GM13976 (cell line): ENCODE measurements at regions not wholly inside any gene's neighbourhood (a gene's known extent, or its start where the extent isn't known, plus 50 kb on each side); places are given as distances from the start of the nearest gene placed in this dataset.
A peak's percentile ranks its signal among the peaks of the same experiment; 100 is the strongest.

Experiments used
- DNase-seq: peaks from one replicate; pipeline ENCODE4 v3.0.0; 2012; ENCODE audit warnings: low spot score
- in situ Hi-C: fragments of 300-500 bp; cut with MboI; formaldehyde crosslinking; loops from one replicate; pipeline ENCODE4 v1.12.0; 2022; ENCODE audit warnings: low sequenced_read_pairs, mixed read lengths, inconsistent platforms; ENCODE audit not compliant: unreplicated experiment
- TF ChIP-seq, protein P1 (sequence below): IDR thresholded peaks from 2 replicates; pipeline ENCODE4 v1.5.1; 2012; ENCODE audit warnings: borderline replicate concordance, mild to moderate bottlenecking; ENCODE audit not compliant: insufficient read depth; ENCODE audit errors: extremely low read depth, missing control alignments, control extremely low read depth

DNA sequence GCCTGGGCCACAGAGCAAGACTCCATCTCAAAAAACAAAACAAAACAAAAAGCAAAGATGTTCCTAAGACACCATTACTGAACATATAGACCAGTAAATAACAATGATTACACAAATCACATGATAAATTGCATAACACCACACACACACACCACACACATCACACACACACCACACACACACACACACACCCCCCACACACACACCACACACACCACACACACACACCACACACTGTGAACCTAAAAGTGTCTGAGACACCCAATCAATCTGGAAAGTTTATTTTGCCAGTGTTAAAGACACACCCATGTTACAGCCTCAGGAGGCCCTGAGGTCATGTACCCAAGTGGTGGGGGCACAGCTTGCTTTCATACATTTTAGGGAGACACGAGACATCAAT, 62.6 kb upstream of the ASAP2 start:
- TF ChIP-seq, protein P1, sequence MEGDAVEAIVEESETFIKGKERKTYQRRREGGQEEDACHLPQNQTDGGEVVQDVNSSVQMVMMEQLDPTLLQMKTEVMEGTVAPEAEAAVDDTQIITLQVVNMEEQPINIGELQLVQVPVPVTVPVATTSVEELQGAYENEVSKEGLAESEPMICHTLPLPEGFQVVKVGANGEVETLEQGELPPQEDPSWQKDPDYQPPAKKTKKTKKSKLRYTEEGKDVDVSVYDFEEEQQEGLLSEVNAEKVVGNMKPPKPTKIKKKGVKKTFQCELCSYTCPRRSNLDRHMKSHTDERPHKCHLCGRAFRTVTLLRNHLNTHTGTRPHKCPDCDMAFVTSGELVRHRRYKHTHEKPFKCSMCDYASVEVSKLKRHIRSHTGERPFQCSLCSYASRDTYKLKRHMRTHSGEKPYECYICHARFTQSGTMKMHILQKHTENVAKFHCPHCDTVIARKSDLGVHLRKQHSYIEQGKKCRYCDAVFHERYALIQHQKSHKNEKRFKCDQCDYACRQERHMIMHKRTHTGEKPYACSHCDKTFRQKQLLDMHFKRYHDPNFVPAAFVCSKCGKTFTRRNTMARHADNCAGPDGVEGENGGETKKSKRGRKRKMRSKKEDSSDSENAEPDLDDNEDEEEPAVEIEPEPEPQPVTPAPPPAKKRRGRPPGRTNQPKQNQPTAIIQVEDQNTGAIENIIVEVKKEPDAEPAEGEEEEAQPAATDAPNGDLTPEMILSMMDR = no peak
- in situ Hi-C loops = no loop called here
- no peak for DNase-seq

DNA sequence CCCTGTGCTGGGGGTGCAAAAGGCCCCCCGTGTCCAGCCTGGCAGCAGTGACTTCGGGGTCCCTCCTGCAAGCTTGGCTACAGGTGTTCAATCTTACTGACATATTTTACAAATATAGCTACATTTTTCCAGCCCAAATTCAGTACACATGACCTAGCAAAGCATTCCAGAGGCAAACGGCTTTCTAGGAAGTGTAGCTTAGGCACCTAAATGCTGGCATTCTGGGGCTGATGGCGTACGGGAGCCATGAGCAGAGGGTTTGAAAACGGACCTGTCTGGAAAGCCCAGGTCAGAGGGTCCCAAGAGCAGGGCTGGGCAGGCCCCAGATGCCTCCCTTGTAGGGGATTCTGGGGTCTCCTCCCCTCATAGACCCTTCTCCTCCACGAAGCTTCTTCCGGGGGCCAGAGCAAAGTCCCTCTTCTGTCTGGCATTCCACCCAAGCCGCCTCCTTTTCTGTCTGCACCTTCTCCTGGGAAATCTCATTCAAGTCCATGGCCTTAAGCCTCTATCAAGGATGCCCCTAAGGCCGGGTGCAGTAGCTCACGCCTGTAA, 63.3 kb upstream of the ASAP2 start:
- in situ Hi-C loops = no loop called here
- no peak for DNase-seq
- TF ChIP-seq, protein P1 = no peak

DNA sequence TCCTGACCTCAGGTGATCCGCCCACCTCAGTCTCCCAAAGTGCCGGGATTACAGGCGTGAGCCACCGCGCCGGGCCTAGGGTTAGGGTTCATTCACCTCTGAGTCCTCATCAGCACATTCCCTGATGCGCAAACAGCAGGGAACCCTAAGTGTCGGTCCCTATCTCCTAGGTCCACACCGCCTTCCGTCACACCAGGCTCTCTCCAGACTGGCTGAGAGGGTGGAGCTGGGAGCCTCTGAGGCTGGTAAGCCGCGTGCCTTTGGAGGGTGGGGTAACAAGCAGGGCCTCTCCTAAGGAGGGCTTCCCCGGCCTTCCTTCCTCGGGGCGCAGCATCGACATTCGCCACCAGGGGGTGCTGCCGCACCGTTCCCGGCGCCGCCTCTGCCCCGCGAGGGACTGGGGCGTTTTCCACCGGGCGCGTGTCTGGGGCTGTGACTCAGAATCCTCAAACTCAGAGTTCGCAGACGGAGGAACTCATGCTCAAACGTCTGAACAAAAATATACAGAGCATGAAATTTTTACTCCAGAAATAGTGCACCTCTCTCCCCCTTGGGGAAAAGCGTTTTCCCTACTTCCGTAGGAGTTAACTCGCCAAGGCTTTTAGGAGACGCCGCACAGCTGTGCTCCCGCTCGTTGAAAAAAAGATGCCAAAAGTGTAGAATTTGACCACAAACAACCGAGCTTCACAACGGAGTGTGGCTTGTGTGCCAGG, 63.9 kb upstream of the ASAP2 start:
- DNase-seq = peak; percentile 89
- TF ChIP-seq, protein P1 = peak; percentile 95
- in situ Hi-C loops = no loop called here

DNA sequence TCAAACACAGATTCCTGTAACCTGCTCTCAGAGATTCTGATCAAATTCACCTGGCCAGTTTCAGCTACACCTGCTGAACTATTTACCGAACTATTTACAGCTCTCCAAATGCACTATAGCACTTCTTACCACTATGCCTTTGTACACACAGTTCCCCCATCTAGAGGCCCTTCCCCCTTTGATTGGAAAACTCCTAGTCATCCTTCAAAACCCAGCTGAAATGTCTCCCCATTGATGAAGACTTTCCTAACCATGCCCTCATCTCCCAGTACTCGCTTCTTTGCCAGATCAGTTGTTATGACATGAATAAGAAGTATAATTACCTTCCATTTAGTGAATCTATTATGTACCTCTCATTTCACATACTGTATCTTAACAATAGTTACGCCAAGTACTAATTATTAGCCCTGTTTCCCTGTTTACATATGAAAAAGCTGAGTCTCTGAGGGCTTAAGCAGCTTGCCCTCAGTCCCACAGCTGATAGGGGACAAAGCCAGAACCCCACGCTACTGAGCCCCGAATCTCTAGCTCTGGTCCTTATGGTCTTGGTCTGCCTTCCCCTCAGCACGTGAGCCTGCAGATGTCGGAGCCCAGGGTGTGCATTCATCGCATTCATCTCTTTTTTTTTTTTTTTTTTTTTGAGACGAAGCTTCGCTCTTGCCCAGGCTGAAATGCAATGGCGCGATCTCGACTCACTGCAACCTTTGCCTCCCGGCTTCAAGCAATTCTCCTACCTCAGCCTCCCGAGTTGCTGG, 64.7 kb upstream of the ASAP2 start:
- DNase-seq = no peak
- TF ChIP-seq, protein P1 = no peak
- in situ Hi-C loops = no loop called here

DNA sequence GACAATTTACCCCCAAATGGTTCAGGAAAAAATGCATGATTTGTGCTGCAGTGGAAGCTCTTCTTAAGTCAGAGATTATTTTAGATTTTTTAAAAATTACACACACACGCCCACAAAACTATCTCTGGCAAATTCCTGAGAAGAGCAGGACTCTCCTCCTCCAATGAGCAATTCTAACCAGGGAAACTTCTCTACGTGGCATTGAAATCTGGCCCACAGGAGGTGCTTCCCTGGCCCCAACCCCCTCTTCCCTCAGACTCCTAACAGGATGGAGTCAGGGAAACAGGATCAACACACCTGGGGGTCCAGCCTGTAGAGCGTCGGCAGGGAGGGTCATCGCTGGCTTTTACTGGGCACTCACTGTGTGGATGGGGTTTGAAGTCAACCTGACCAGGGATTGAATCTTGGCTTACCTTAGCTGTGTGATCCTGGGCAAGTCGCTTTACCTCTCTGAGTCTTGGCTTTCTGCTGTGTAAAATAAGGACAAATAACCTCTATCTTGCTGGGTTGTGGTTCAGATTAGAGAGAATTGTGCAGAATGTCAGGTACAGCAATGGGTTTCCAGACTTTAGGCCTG, 65.4 kb upstream of the ASAP2 start:
- no peak for DNase-seq
- in situ Hi-C loops = no loop called here
- TF ChIP-seq, protein P1 = no peak

DNA sequence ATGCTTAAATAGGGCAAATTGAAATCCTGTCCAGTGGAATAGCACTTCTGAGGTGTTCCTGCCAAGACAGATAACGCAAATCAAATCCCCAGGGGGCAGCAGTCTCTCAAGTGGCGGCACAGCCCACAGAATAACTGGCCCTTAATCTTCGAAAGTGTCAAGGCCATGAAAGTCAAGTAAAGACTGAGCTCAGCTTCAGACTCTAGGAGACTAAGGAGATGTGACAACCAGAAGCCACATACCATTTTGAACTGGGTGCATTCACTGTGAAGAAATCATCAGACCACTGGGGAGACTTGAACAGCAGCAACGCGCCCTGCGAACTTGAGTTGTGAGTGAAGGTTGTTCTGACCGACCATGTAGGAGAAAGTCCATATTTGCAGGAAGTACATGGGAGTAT, 66.0 kb upstream of the ASAP2 start:
- DNase-seq = no peak
- TF ChIP-seq, protein P1 = no peak
- in situ Hi-C loops = no loop called here
